ENCODE measurements at regions not wholly inside any gene's neighbourhood (a gene's known extent, or its start where the extent isn't known, plus 50 kb on each side); places are given as distances from the start of the nearest gene placed in this dataset.

- TF ChIP-seq CTCF (IDR thresholded peaks at IDR 0.05), result no peak
- ATAC-seq, result no peak
- Histone ChIP-seq H3K9me3 (no peaks in the 10 kb centered on the region), H3K4me1 (peaks cover 0 to under 1% of the 10 kb centered on the region in 2 donors), H3K27me3 (peaks cover 0 to 5% of the 10 kb centered on the region in 2 donors), H3K36me3 (no peaks in the 10 kb centered on the region), H3K27ac (no peak overlapping the region), H3K4me3 (no peak overlapping the region)
- DNase-seq, result peak in 1 of 4 donors; percentile 13
- intact Hi-C loops (cut with DNase I), result no loop called here
These were observed 116.0 kb upstream of the TEX51 start for GRCh38 chr2:126782648-126783047.

GRCh38 chr2:126783341-126783740 lies 115.3 kb upstream of the TEX51 start:
- no peak for TF ChIP-seq CTCF (IDR thresholded peaks at IDR 0.05)
- Histone ChIP-seq H3K4me3 (no peak overlapping the region), H3K27ac (no peak overlapping the region), H3K27me3 (peaks cover 0 to 4% of the 10 kb centered on the region in 2 donors), H3K36me3 (no peaks in the 10 kb centered on the region), H3K4me1 (no peaks in the 10 kb centered on the region), H3K9me3 (no peaks in the 10 kb centered on the region)
- DNase-seq (no peak), ATAC-seq (no peak)
- intact Hi-C loops (cut with DNase I), result no loop called here

GRCh38 chr2:126784045-126784444 lies 114.6 kb upstream of the TEX51 start:
- Histone ChIP-seq H3K27me3 (no peaks in the 10 kb centered on the region), H3K36me3 (no peaks in the 10 kb centered on the region), H3K4me3 (no peak overlapping the region), H3K27ac (no peak overlapping the region), H3K4me1 (no peaks in the 10 kb centered on the region), H3K9me3 (no peaks in the 10 kb centered on the region)
- DNase-seq (peak in 2 of 4 donors; percentile 5 to 8), ATAC-seq (no peak)
- no peak for TF ChIP-seq CTCF (IDR thresholded peaks at IDR 0.05)
- intact Hi-C loops (cut with DNase I), result no loop called here

- Histone ChIP-seq H3K4me3 (no peak overlapping the region), H3K27me3 (no peaks in the 10 kb centered on the region), H3K4me1 (no peaks in the 10 kb centered on the region), H3K9me3 (no peaks in the 10 kb centered on the region), H3K27ac (no peak overlapping the region), H3K36me3 (no peaks in the 10 kb centered on the region)
- no peak for TF ChIP-seq CTCF (IDR thresholded peaks at IDR 0.05)
- DNase-seq (peak in 1 of 4 donors; percentile 13), ATAC-seq (no peak)
- intact Hi-C loops (cut with DNase I), result no loop called here
These were observed 114.1 kb upstream of the TEX51 start for GRCh38 chr2:126784621-126785020.

GRCh38 chr2:126785236-126785635 lies 113.5 kb upstream of the TEX51 start:
- peak in 1 of 4 donors; percentile 11 for DNase-seq
- intact Hi-C loops (cut with DNase I), result no loop called here
- Histone ChIP-seq H3K27ac (no peak overlapping the region), H3K4me1 (no peaks in the 10 kb centered on the region), H3K36me3 (no peaks in the 10 kb centered on the region), H3K27me3 (no peaks in the 10 kb centered on the region), H3K9me3 (no peaks in the 10 kb centered on the region), H3K4me3 (no peak overlapping the region)
- TF ChIP-seq CTCF (IDR thresholded peaks at IDR 0.05), result no peak
- ATAC-seq, result no peak
